Activated CD4-positive, alpha-beta T cell treated with anti-CD3 and anti-CD28 coated beads for 4 hours (primary cell): ENCODE measurements at regions not wholly inside any gene's neighbourhood (a gene's known extent, or its start where the extent isn't known, plus 50 kb on each side); places are given as distances from the start of the nearest gene placed in this dataset.
"Not testable (repeated sequence)": the region's sequence is repeated elsewhere in the genome, so short reads cannot be mapped to it uniquely, and the experiment has no call there.

Experiments used
- DNase-seq, 2 donors: peaks; one replicate each; pipeline ENCODE4 v3.0.0-alpha.2; 2020

DNA sequence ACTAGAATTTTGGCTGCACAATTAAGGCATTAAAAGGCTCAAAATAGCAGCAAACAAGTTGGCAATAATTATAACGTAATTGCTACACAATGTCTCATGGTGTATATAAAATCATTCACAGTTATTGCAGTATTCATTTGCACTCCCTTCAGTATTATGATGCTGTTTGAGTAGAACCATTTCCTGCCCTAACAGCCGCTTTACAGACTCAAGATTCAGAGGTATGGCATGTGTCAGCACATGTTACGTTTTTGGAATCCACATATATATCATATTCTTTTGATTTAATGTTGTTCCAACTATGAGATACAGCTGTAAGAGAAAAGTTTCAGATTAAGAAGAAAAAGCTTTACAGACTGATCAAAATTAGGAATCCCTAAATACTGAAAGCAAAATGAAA is 56.3 kb upstream of the NCKAP5 start:
- DNase-seq: no peak

DNA sequence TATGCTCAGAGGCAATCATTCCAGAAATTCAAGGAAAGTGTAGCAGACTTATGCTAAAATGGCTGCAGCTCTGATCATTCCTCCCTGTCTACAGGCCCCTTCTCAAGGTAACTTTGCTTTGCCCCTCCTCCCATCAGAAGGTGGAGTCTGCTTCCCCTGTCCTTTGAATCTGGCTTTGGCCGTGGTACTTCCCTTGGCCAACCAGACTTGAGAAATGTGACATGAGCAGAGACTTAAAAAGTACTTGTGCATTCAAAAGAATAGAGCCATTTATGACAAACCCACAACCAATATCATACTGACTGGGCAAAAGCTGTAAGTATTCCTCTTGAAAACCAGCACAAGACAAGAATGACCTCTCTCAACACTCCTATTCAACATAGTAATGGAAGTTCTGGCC is 59.5 kb upstream of the NCKAP5 start:
- DNase-seq: no peak

DNA sequence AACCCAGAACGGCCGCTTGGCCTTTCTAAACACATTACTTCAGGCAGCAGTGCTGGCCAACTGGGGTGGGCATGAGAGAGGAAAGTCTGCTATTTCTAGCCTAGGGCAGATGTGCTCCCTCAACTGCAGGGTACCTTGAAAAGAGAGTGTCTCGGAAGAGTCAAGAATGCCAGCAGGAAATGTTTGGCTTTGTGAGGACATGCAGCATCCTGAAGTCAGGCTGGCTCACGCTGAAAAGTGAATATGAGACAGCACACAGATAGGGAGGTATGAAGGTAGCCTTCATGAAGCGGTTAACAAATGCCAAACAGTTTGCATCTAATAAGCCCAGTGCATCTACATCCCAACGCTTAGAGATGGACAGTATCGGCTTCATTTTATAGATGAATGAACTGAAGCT is 65.0 kb upstream of the NCKAP5 start:
- DNase-seq: no peak

DNA sequence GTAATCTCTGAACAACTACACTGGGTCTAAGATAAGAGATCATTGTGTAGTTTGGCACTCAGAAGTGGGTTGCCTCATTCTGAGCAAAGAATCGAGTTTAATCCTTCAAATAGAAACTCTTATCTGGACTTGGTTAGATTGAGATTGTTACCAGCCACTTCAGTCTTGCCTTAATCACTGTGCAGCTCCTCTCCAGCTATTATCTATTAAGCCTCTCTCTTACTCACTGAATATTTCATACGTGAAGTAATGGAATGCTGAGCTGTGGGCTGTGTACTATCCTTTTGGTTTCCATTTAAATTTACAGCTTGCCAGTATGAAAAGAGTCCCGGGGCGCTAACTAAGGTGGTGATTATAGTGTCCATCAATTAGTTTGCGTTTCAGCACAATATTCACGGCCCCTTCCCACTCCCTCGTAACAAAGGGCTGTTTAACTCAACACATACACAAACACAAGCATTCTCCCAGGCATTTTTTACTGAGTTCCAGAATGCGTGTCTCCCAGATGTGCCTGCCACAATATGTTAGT is 65.7 kb upstream of the NCKAP5 start:
- DNase-seq: no peak

DNA sequence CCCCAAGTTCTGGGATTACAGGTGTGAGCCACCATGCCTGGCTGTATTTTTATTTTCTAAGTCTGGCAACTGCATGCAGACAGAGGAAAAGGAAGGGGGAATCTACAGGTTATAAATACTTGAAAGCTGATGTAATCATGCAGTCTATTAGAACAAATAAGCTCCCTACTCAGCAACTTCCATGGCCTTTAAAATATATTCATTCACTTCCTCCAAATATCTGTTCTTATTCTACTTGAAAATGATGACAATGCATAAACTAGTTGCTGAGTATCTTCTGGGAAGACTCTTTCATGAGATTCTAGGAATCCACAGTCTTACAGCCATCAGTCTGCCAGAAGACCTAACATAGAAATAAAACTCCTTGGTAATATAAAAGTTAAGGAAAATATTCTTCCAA is 66.9 kb upstream of the NCKAP5 start:
- DNase-seq: no peak

DNA sequence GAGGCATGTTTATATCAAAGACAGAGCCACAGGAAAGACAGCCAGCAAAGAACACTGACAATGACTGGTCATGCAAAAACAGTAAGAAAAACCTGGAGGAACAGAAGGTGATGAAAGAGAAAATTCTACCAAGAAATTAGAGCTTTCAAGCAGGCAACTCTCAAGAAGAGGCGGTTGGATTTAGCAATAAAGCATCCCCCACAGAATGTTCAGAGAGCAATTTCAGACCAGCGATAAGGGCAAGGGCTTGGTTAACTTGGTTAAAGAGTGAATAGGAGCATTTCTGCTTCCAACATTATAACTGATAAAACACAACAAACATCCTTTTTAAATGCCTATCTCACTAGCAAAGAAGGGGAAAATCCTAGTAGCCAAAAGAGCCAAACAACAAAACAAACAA is 68.0 kb upstream of the NCKAP5 start:
- DNase-seq: no peak

DNA sequence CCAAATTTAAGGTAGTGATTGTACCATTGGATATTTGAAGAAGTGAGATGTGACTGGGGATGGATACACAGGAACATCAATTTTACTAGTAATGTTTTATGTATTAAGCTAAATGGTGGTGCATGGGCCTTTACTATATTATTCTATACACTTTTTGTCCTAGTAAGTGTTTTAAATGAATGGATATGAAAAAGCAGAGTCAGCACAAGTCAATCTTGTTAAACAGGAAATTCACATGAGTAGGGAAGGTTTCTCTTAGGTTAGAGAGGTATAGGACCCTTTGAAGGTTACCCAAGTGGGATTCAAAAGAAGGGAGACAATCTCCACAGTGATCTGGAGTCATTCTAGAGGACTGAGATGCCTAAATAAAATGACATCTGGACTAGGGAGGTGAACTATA is 71.8 kb upstream of the NCKAP5 start:
- no peak for DNase-seq

DNA sequence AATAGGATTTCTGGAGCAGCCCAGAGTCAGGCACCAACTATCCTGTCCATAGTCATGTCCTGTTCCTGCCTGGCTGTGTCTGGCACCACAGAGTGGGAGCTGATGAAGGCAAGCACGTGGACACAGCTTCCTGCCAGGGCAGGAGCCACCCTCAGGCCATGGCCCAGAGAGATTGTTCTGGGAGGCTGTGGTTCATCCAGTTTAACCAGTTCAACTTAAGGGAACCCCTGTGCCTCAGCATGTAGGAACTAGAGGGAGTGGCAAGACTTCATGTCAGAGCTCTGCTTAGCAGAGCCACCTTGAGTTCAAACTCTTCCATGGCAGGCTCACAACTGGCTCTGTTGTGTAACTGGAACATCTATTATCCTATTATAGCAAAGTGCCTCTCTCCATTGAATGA is 73.2 kb upstream of the NCKAP5 start:
- DNase-seq: no peak

DNA sequence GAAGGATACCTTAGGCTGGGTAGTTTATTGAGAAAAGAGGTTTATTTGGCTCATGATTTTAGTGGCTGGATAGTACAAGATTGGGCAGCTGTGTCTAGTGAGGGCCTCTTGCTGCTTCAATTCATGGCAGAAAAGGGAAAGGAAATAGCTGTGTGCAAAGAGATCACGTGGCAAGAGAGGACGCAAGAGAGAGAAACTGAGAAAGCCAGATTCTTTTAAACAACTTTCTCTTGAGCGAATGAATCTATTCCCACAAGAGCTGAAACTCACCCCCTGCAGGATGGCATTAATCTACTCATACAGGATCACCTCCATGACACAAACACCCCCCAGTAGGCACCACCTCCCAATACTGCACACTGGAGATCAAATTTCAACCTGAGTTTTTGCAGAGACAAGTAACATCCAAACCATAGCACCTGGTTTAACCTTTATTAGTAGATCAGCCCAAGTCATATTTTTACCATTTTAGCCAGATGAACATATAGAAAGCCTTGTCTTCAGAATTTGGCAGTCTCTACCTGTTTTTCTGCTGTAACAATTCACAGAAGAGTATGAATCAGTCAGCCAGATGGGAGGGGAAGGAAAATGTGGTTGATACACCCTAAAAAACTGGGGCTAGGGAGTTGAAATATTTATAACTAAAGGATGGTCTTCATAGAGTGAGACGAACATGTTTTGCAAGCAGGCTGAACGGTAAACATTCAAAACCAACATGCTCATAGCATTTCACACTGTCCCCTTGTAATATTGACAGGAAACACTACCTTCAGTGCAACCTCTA is 73.9 kb upstream of the NCKAP5 start:
- DNase-seq: no peak

DNA sequence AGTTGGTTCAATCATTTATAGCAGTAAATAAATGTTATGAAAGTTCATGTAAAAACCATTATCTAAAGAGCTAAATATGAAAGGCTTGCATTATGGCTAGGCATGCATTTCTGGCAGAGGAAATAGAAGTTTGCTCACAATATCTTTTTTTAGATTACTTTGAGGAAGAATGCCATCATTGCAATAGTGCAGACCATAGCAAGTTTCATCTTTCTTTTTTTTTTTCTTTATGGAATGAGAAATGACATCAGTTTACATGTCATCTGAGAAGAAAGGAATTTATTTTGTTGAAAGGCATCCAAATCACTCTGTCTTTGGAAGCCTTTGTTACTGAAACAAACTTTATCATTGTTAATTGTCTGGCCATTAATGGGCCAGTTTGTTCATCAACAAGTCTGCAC is 74.5 kb upstream of the NCKAP5 start:
- DNase-seq: no peak

DNA sequence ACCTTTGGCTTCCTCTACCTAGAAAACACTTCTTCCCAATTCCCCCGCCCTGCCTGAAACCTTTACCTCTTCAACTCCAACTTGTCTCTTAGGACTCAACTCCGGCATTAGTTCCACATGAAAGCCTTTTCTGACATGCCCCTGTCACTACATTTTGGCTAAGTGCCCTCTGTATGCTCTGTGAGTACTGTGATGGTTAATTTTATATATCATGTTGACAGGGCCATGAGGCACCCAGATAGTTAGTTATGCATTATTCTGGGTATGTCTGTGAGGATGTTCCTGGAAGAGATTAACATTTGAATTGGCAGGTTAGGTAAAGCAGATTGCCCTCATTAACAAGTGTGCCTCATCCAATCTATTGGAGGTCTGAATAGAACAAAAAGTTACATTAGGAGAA is 75.6 kb upstream of the NCKAP5 start:
- no peak for DNase-seq

DNA sequence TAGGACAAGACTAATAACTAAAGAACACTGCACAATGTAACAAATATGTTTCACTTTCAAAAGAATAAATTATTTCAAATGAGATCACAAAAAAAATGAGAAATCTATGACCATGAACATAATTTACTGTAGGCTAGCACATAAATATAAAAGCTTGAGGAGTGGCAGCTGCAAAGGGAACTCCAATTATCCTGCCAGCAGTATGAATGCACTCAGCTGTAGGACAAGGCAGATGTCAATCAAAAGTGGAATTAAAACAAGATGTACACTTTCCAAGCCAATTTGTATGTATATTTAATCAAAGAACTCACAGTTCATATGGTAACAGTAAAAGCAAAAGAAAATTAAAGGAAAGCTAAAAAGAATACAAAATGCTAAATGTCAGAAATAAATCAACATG is 76.6 kb upstream of the NCKAP5 start:
- no peak for DNase-seq

DNA sequence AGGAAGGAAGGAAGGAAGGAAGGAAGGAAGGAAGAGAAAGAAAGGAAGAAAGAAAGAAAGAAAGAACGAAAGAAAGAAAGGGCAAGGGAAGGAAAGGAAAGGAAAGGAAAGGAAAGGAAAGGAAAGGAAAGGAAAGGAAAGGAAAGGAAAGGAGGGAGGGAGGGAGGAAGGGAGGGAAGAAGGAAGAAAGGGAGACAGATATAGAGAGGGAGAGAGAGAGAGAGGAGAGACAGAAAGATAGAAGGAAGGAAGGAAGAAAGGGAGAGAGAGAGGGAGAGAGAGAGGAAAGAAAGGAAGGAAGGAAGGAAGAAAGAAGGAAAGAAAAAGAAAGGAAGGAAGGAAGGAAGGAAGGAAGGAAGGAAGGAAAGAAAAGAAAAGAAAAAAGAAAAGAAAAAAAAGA is 79.1 kb upstream of the NCKAP5 start:
- not testable (repeated sequence) for DNase-seq

DNA sequence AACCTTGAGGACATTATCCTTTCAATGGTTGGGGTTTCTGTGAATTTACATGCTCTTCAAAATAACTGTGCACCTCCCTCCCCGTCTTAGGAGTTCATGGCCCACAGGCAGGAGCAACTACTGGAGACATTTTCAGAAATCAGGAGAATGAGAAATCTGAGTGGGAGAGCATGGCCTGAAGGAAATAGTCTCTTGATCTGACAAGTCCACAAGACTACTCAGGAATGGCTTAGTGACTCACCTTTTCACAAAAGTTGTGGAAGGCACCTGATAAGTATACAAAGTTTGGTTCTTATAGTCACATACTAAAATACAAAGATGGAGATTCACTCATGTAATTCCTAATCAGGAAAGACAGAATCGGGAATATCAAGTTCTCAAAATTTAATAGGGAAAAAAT is 83.6 kb upstream of the NCKAP5 start:
- no peak for DNase-seq

DNA sequence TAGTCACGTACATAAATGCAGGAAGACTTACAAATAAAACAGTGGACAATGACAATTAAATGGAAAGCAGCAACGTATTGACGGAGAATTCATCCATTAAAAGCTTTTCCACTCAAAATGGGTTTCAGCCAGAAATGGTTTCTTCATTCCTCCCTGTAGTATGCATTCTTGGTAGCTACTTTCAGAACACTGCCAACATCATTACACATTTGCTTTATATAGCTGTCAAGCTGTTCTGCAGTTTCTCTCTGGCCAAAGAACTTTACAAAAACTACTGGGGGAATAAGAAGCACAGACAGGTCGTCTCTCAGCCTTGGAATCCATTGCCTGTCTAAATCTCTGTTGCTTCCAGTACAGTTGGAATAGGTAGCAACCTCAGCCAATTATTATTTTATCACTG is 84.1 kb upstream of the NCKAP5 start:
- DNase-seq: no peak

DNA sequence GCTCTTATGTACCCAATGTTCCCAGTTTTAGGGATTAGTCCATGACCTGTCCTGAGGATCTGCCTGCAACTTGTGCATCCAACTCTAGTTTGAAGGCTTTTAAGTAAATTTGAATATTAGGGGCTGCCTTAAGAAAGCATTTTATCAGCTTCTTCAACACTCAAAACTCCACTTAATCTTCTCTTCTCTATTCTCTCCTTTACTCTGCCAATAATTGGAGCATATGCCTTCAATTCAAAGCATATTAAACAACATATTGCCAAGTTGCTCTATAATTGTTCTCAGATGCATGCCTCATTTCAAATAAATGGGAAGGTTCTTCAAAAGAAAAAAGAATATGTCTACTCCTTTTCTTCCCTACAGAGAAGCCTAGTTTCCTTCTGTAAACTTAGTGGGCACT is 84.8 kb upstream of the NCKAP5 start:
- no peak for DNase-seq

DNA sequence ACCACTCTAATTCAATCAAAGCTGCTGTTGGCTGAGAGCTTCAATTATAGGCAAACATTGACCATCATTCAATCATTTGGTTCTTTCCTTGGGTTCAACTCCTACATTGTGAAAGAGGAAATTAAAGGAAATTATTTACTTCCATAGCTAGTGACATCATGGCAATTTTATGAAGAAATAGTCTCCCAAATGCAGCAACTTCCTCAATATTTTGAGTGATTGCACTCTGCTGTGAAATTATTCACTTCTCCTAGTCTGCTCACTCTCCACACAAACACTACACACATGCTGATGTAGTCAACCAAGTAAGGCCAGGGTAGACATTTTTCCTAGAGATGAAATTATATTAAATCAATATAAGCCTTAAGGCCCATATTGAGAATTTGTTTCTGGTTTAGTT is 86.7 kb upstream of the NCKAP5 start:
- DNase-seq: no peak

DNA sequence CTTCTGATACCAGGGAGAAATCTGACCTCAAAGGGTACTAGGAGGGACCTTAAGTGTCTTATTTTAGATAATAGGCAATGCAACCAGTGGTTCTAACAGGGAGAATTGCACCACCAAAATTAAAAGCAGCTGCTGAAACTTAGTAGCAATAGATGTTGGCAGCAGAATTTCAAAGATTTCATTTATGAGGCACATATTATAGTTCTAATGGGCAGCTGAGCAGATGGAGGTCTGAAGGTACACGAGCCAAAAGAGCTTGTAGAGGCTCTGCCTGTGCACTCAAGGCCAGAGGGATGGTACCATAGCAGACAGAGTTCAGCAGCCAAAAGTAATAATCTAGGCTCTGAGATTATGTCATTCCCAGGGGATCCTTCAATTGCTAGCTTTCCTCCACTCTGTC is 87.3 kb upstream of the NCKAP5 start:
- DNase-seq: no peak

DNA sequence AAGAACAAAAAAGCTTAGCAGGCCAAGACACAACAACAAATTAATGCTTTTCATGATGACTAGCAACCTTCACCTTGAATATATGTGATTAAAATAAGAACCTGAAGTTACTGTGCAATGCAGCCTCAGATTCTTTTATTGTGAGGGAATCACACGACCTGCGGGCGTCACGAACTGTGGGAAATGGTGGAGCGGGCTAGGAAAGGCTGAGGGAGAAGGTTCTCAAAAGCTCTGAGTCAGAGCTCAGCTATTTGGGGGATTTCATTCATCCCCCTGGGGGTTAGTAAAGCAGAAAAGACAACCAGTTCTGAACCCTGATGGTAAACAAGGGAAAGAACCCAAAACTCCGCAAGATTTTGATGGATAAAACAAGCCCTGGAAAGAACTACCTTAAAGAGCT is 89.3 kb upstream of the NCKAP5 start:
- DNase-seq: no peak

DNA sequence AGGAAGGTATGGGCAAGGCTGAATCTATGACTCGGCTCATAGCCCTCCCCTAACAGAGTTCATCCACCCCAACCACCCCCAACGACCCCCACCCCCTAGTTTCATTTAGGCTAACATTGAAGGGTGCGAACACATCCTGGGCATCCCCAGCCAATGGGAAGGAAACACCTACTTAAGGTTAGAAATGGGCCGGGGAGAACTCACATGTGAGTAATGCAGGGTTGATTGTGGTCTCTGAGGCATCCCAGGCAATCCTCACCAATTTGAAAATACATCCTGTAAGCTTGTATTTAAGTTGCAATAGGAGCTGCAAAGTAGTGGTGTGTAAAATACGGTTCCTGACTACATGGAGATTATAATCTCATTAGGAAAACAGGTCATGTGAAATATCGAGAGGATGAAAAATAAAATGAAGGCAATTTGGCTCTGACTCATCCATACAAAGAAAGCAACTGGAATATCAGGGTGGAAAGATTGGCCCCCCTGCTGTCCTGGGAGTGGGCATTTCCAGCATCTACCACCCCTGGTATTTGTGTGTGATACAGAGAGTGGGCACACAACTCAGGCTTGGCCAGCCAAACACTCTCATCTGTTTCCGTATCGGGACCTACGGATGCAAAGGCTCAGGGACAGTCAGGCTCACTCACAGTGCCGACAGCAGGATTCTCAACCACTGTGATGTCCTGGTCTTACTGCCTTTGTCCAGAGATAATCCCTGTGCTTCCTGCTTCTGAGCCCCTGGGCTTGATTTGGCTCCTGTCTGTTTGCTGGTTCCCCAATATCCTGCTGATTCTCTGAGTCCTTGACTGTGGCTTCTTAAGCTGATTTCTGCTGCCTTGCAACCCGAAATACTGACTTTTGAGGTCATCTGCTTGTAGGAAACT is 90.0 kb upstream of the NCKAP5 start:
- no peak for DNase-seq

DNA sequence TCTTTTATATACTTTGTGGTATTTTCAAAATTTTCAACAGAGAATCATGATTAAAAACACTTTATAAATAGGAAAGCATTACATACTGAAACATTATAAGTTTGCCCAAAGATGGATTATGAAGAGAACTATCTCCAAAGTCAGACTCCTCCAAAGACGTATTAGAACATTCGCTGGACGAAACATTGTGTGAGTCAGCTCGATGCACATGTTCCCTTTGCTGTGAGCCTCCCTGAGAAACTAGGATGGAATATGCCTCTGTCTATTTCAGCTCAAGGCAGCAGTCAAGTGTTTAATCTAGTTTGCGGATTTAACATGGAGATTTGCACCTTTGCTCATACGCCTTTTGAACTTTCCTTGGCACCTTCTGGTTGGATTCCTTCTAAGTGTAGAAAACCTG is 92.2 kb upstream of the NCKAP5 start:
- DNase-seq: no peak

DNA sequence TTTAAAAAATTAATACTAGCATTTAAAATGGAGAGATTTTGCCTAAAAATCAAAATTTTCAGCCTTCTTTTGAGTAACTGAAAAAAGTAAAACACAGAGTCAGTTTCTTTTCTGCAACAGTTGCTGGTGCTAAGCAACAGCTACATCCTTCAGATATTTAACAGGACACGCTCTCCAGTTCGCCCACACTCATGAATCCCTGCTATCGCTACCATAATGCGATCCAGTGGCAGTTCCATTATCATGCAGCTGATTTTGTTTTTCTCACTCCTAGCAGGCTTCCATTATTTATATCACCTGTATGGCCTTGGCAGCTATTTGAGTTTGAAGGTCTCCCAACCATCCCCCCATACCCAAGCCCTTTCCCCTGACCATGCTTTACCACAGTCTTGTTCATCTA is 93.1 kb upstream of the NCKAP5 start:
- no peak for DNase-seq

DNA sequence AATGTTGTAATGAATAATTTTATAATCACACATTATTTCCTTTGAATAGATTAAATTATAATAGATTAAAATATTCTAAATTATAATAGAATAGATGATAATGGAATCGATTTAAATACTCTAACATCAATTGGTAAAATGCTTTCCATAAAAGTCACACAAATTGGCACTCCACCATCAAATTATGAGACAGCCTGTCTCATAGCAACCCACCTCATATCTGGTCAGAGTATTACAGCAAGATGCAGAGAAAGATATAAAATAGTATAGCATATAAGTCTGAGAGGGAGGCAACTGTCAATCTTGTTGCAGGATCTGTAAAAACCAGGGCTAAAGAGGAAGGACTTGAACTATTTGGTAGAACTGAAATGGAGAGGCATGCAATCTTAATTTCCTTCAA is 98.4 kb upstream of the NCKAP5 start:
- no peak for DNase-seq

DNA sequence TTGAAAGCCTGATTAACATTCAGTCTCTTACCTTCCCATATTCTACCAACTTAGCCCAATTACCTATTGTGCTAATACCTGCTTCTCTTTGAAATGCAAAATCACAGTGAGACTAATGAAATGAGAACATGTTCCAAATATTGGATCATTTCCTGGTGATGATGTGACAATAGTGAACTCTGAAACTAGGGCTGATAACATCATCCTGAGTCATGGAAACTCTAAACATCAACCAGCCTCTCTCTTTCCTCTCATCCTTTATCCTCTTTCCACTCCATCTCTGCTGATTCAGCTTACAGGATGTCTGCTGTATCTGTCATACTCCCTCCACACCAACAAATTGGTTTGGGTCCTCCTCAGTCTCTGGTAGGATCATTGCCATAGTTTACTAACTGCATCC is 98.8 kb upstream of the NCKAP5 start:
- no peak for DNase-seq
